Tibial nerve (tissue), 4 donors: ENCODE measurements at regions not wholly inside any gene's neighbourhood (a gene's known extent, or its start where the extent isn't known, plus 50 kb on each side); places are given as distances from the start of the nearest gene placed in this dataset.
"Not testable (repeated sequence)": the region's sequence is repeated elsewhere in the genome, so short reads cannot be mapped to it uniquely, and the experiment has no call there.

ENCODE experiments used
- DNase-seq, 2 donors: peaks; one replicate each; pipeline ENCODE4 v3.0.0-alpha.2; 2019; ENCODE audit warnings: low spot score in 2 of 2
- H3K27ac ChIP-seq, 4 donors: fragments of 200-600 bp; sonication (generic) in 3 of 4; one replicate each; pipeline ENCODE4 v1.5.1; 2017 to 2019; ENCODE audit warnings: mild to moderate bottlenecking in 1 of 4
- H3K27me3 ChIP-seq, 2 donors: fragments of 200-600 bp; sonication (generic) in 1 of 2; one replicate each; pipeline versions ENCODE4 v1.5.1 to v1.6.0; 2017 to 2019
- H3K36me3 ChIP-seq, 3 donors: fragments of 200-600 bp; sonication (generic); one replicate each; pipeline ENCODE4 v1.5.1; 2018 to 2019
- H3K4me1 ChIP-seq, 4 donors: fragments of 200-600 bp; sonication (generic) in 3 of 4; one replicate each; pipeline ENCODE4 v1.5.1; 2017 to 2019
- H3K4me3 ChIP-seq, 4 donors: fragments of 200-600 bp; sonication (generic) in 3 of 4; one replicate each; pipeline ENCODE4 v1.5.1; 2017 to 2019; ENCODE audit warnings: mild to moderate bottlenecking in 1 of 4, moderate library complexity in 1 of 4
- H3K9me3 ChIP-seq, 4 donors: fragments of 200-600 bp; sonication (generic) in 3 of 4; one replicate each; pipeline ENCODE4 v1.5.1; 2017 to 2019
- EP300 ChIP-seq, 2 donors: sonication (generic); formaldehyde crosslinking; IDR thresholded peaks; one replicate each; pipeline ENCODE4 v1.6.1; 2017; ENCODE audit warnings: antibody characterized with exemption in 2 of 2, mild to moderate bottlenecking in 1 of 2
- POLR2A ChIP-seq, 2 donors: fragments of 450-650 bp; IDR thresholded peaks; one replicate each; pipeline ENCODE4 v1.6.1; 2017; ENCODE audit warnings: antibody characterized with exemption in 2 of 2, mild to moderate bottlenecking in 2 of 2, moderate library complexity in 2 of 2
- WGBS, 2 donors: methylation state at CpG; one replicate each; pipeline ENCODE4 v1.1.5; 2018; 5-methylcytosine and 5-hydroxymethylcytosine counted together
- TF ChIP-seq, protein P1 (sequence below), 5 experiments: fragments of 200-600 bp in 3 of 5; fragments of 450-650 bp in 2 of 5; sonication (generic) in 3 of 5; IDR thresholded peaks; one replicate each; pipeline ENCODE4 v1.5.1; 2016 to 2019; ENCODE audit warnings: antibody characterized with exemption in 5 of 5, mild to moderate bottlenecking in 3 of 5, moderate library complexity in 2 of 5

DNA sequence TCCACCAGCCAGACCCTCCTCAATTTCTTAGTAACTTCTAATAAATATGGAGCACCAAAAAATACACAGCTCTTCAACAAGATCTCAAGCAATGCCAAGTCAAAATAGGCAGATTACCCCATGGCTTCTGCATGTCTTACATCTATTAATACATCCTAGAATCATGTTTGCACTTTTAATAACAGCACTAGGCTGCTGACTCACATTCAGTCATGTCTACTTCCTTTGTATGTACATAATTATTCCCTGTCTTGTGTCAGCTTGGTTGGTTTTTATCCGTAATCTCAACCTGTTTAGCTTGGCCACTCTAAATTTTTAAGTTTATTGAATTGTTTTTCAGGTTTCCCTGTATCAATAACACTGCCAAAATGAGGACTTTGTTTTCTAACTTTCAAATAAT, 420.1 kb upstream of the ACVR2A start:
- H3K9me3 ChIP-seq, result no peaks in the 10 kb centered on the region
- no peaks in the 10 kb centered on the region for H3K4me1 ChIP-seq
- H3K36me3 ChIP-seq, result no peaks in the 10 kb centered on the region
- H3K27me3 ChIP-seq, result no peaks in the 10 kb centered on the region
- no peak overlapping the region for H3K4me3 ChIP-seq
- DNase-seq, result no peak
- H3K27ac ChIP-seq, result peak overlapping the region in 1 of 4 donors; percentile 47
- TF ChIP-seq EP300 (IDR thresholded peaks at IDR 0.05) (no peak), POLR2A (IDR thresholded peaks at IDR 0.05) (no peak)
- TF ChIP-seq, protein P1, sequence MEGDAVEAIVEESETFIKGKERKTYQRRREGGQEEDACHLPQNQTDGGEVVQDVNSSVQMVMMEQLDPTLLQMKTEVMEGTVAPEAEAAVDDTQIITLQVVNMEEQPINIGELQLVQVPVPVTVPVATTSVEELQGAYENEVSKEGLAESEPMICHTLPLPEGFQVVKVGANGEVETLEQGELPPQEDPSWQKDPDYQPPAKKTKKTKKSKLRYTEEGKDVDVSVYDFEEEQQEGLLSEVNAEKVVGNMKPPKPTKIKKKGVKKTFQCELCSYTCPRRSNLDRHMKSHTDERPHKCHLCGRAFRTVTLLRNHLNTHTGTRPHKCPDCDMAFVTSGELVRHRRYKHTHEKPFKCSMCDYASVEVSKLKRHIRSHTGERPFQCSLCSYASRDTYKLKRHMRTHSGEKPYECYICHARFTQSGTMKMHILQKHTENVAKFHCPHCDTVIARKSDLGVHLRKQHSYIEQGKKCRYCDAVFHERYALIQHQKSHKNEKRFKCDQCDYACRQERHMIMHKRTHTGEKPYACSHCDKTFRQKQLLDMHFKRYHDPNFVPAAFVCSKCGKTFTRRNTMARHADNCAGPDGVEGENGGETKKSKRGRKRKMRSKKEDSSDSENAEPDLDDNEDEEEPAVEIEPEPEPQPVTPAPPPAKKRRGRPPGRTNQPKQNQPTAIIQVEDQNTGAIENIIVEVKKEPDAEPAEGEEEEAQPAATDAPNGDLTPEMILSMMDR (IDR thresholded peaks at IDR 0.05), result no peak
- 79% methylated on average over 1 of the region's 1 CpG for WGBS, 2 donors

- TF ChIP-seq, protein P1 (IDR thresholded peaks at IDR 0.05), result no peak
- TF ChIP-seq POLR2A (IDR thresholded peaks at IDR 0.05), result no peak
- TF ChIP-seq EP300 (IDR thresholded peaks at IDR 0.05), result no peak
- Histone ChIP-seq H3K27ac (no peak overlapping the region), H3K9me3 (no peaks in the 10 kb centered on the region), H3K27me3 (no peaks in the 10 kb centered on the region), H3K4me1 (no peaks in the 10 kb centered on the region), H3K36me3 (no peaks in the 10 kb centered on the region), H3K4me3 (no peak overlapping the region)
- 80 to 82% methylated on average over 1 of the region's 1 CpG for WGBS, 2 donors
- DNase-seq, result no peak
These were observed 423.7 kb upstream of the ACVR2A start for GRCh38 chr2:147420947-147421675.

GRCh38 chr2:147420517-147420916, 424.3 kb upstream of the ACVR2A start:
- H3K36me3 ChIP-seq, result no peaks in the 10 kb centered on the region
- no peaks in the 10 kb centered on the region for H3K4me1 ChIP-seq
- no peak for DNase-seq
- H3K4me3 ChIP-seq, result no peak overlapping the region
- no peak overlapping the region for H3K27ac ChIP-seq
- H3K9me3 ChIP-seq, result no peaks in the 10 kb centered on the region
- H3K27me3 ChIP-seq, result no peaks in the 10 kb centered on the region
- TF ChIP-seq POLR2A (IDR thresholded peaks at IDR 0.05) (no peak), EP300 (IDR thresholded peaks at IDR 0.05) (no peak)
- TF ChIP-seq, protein P1 (IDR thresholded peaks at IDR 0.05), result no peak
- WGBS, 2 donors, result 80 to 82% methylated on average over 7 of the region's 7 CpGs

DNA sequence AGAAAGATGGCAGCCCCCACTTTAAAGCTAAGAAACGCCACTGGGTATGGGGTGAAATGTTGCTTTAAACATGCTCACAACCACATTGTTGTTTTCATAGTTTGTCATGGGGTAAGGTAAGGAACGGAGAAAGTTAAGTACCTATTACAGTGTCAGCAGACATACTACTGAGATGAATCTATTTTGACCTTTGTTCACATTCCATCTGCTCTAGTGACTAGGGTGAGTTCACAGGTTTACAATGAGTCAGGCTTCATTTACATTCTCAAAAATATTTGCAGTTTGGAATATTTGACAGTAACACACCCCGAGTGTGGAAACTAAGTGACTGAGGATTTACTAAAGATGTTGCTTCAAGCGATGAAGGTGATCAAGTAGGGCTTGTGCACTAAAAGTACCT, 428.7 kb upstream of the ACVR2A start:
- H3K9me3 ChIP-seq, result peaks cover 0 to 7% (median 0%) of the 10 kb centered on the region in 4 donors
- H3K36me3 ChIP-seq, result no peaks in the 10 kb centered on the region
- H3K27me3 ChIP-seq, result no peaks in the 10 kb centered on the region
- WGBS, 2 donors, result 87 to 88% methylated on average over 4 of the region's 4 CpGs
- DNase-seq, result no peak
- no peak overlapping the region for H3K4me3 ChIP-seq
- TF ChIP-seq POLR2A (IDR thresholded peaks at IDR 0.05), result no peak
- TF ChIP-seq, protein P1 (IDR thresholded peaks at IDR 0.05), result no peak
- no peak for TF ChIP-seq EP300 (IDR thresholded peaks at IDR 0.05)
- no peak overlapping the region for H3K27ac ChIP-seq
- no peaks in the 10 kb centered on the region for H3K4me1 ChIP-seq

DNA sequence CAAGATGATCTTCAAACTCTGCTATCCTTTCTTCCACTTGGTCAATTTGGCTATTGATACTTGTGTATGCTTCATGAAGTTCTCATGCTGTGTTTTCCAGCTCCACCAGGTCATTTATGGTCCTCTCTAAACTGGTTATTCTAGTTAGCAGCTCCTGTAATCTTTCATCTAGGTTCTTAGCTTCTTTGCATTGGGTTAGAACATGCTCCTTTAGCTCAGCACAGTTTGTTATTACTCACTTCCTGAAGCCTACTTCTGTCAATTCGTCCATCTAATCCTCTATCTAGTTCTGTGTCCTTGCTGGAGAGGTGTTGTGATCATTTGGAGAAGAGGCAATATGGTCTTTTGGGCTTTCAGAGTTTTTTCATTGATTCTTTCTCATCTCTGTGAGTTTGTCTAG, 430.2 kb upstream of the ACVR2A start:
- not testable (repeated sequence) for H3K27ac ChIP-seq
- WGBS, 2 donors, result 62 to 66% methylated on average over 1 of the region's 1 CpG

More for the DNA sequence above, 430.2 kb upstream of the ACVR2A start:
- not testable (repeated sequence) for DNase-seq, H3K4me1 ChIP-seq, H3K27me3 ChIP-seq, H3K4me3 ChIP-seq, H3K9me3 ChIP-seq, H3K36me3 ChIP-seq
